Stimulated activated CD4-positive, alpha-beta T cell treated with anti-CD3 and anti-CD28 coated beads, TNF-alpha, amount 100 ng/mL, for 24 hours (primary cell): ENCODE measurements at regions not wholly inside any gene's neighbourhood (a gene's known extent, or its start where the extent isn't known, plus 50 kb on each side); places are given as distances from the start of the nearest gene placed in this dataset.

Experiments
- DNase-seq, 3 experiments: peaks; one replicate each; pipeline ENCODE4 v3.0.0-alpha.2; 2020; ENCODE audit warnings: low read depth in 3 of 3

GRCh38 chr10:112047674-112048073, 135.9 kb downstream of the GPAM start:
- no peak for DNase-seq

GRCh38 chr10:112052166-112052565, 131.4 kb downstream of the GPAM start:
- DNase-seq: no peak

- no peak for DNase-seq
Measured at GRCh38 chr10:112053895-112054294, 129.7 kb downstream of the GPAM start.

GRCh38 chr10:112054516-112054915, 129.0 kb downstream of the GPAM start:
- DNase-seq: no peak

- no peak for DNase-seq
Measured at GRCh38 chr10:112057072-112057471, 126.5 kb downstream of the GPAM start.

- no peak for DNase-seq
Measured at GRCh38 chr10:112059220-112059619, 124.3 kb downstream of the GPAM start.

GRCh38 chr10:112071596-112072133, 111.9 kb downstream of the GPAM start:
- DNase-seq: no peak

GRCh38 chr10:112078003-112078402, 105.6 kb downstream of the GPAM start:
- DNase-seq: no peak

GRCh38 chr10:112080231-112080630, 103.3 kb downstream of the GPAM start:
- DNase-seq: no peak

GRCh38 chr10:112082120-112082519, 101.4 kb downstream of the GPAM start:
- no peak for DNase-seq

- DNase-seq: no peak
Measured at GRCh38 chr10:112083472-112083871, 100.1 kb downstream of the GPAM start.

GRCh38 chr10:112087953-112088456, 95.6 kb downstream of the GPAM start:
- DNase-seq: no peak

- DNase-seq: no peak
Measured at GRCh38 chr10:112091703-112092102, 91.9 kb downstream of the GPAM start.

- no peak for DNase-seq
Measured at GRCh38 chr10:112092519-112092918, 91.0 kb downstream of the GPAM start.

- no peak for DNase-seq
Measured at GRCh38 chr10:112094984-112095383, 88.6 kb downstream of the GPAM start.

GRCh38 chr10:112095731-112096130, 87.8 kb downstream of the GPAM start:
- DNase-seq: no peak

GRCh38 chr10:112098682-112099081, 84.9 kb downstream of the GPAM start:
- no peak for DNase-seq
